ENCODE measurements at regions not wholly inside any gene's neighbourhood (a gene's known extent, or its start where the extent isn't known, plus 50 kb on each side); places are given as distances from the start of the nearest gene placed in this dataset.

DNA sequence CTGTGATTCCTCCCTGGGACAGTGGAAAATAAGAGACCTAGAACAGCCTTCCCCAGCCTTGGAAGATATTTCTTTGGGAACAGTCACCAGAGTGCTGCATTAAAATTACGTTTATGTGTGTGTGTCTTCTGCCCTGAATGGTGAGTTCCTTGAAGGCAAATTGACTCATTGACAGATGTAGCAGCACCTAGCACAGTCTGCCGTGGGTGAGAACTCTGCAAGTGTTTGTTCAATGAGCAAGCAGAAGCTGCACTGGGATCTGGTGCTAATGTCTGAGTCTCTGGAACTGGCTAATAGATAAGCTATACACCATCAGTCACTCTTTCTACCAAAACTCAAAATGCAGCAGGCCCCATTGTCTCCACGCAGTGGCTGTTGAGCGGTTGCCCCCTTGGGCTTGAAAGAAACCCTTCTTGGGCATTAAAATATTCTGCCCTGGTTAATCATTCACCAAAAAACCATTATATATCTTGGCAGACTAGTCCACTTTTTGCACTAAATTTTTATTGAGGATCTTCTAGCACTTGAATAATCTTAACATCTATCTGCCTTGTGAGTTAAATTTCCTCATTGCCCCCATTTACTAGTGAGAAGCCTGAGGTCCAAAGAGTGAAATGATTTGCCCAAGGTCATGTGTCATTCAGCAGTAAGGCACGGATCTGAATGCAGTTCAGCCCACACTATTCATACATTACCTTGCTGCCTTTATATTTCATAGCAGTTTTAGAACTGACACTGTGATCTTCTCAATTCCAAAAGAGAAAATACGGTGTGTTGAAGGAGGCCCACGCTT lies 87.8 kb upstream of the GALNT18 start:
- no peak for TF ChIP-seq EZH2 (IDR thresholded peaks at IDR 0.05; ENCODE audit: low read length, missing control alignments)
- TF ChIP-seq, protein P1, sequence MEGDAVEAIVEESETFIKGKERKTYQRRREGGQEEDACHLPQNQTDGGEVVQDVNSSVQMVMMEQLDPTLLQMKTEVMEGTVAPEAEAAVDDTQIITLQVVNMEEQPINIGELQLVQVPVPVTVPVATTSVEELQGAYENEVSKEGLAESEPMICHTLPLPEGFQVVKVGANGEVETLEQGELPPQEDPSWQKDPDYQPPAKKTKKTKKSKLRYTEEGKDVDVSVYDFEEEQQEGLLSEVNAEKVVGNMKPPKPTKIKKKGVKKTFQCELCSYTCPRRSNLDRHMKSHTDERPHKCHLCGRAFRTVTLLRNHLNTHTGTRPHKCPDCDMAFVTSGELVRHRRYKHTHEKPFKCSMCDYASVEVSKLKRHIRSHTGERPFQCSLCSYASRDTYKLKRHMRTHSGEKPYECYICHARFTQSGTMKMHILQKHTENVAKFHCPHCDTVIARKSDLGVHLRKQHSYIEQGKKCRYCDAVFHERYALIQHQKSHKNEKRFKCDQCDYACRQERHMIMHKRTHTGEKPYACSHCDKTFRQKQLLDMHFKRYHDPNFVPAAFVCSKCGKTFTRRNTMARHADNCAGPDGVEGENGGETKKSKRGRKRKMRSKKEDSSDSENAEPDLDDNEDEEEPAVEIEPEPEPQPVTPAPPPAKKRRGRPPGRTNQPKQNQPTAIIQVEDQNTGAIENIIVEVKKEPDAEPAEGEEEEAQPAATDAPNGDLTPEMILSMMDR (conservative IDR thresholded peaks at IDR 0.05 in 1 of 2, IDR thresholded peaks at IDR 0.05 in 1 of 2; ENCODE audit: low read depth in 1 of 2, low read length in 2 of 2) = no peak

Measured in fibroblast of lung (primary cell).